SJSA1 (cell line): ENCODE measurements at regions not wholly inside any gene's neighbourhood (a gene's known extent, or its start where the extent isn't known, plus 50 kb on each side); places are given as distances from the start of the nearest gene placed in this dataset.

Experiments
- DNase-seq, 2 experiments: peaks; one replicate each; pipeline ENCODE4 v3.0.0-alpha.2; 2015 to 2020; ENCODE audit warnings: low spot score in 2 of 2, low read depth in 1 of 2
- H3K27ac ChIP-seq: fragments of 250-450 bp; sonication (Bioruptor Pico); 2 replicates; pipeline ENCODE4 v1.5.1; 2020; ENCODE audit warnings: mild to moderate bottlenecking, moderate library complexity
- H3K27me3 ChIP-seq: fragments of 250-450 bp; sonication (Bioruptor Pico); replicated peaks from 2 replicates; pipeline ENCODE4 v1.5.1; 2020; ENCODE audit warnings: mild to moderate bottlenecking, moderate library complexity
- H3K36me3 ChIP-seq: fragments of 250-450 bp; sonication (Bioruptor Pico); 2 replicates; pipeline ENCODE4 v1.5.1; 2020; ENCODE audit warnings: mild to moderate bottlenecking
- H3K4me1 ChIP-seq: fragments of 250-450 bp; sonication (Bioruptor Pico); replicated peaks from 2 replicates; pipeline ENCODE4 v1.6.1; 2021; ENCODE audit warnings: mild to moderate bottlenecking
- H3K4me3 ChIP-seq: fragments of 250-450 bp; sonication (Bioruptor Pico); 2 replicates; pipeline ENCODE4 v1.5.1; 2020; ENCODE audit warnings: mild to moderate bottlenecking
- H3K9me3 ChIP-seq: fragments of 250-450 bp; sonication (Bioruptor Pico); replicated peaks from 2 replicates; pipeline ENCODE4 v1.5.1; 2020; ENCODE audit warnings: mild to moderate bottlenecking

- no peak for DNase-seq
- Histone ChIP-seq H3K4me3 (no peak overlapping the region), H3K27ac (no peak overlapping the region), H3K36me3 (no peaks in the 10 kb centered on the region), H3K27me3 (no peaks in the 10 kb centered on the region), H3K4me1 (no peaks in the 10 kb centered on the region), H3K9me3 (no peaks in the 10 kb centered on the region)
These were observed 393.1 kb downstream of the KLF12 start for GRCh38 chr13:73741111-73741510.

- H3K27me3 ChIP-seq = no peaks in the 10 kb centered on the region
- no peaks in the 10 kb centered on the region for H3K9me3 ChIP-seq
- H3K27ac ChIP-seq = no peak overlapping the region
- no peak for DNase-seq
- no peaks in the 10 kb centered on the region for H3K36me3 ChIP-seq
- H3K4me3 ChIP-seq = no peak overlapping the region
- no peaks in the 10 kb centered on the region for H3K4me1 ChIP-seq
These were observed 393.5 kb downstream of the KLF12 start for GRCh38 chr13:73740666-73741065.

- DNase-seq = no peak
- H3K27ac ChIP-seq = no peak overlapping the region
- no peak overlapping the region for H3K4me3 ChIP-seq
- no peaks in the 10 kb centered on the region for H3K4me1 ChIP-seq
- H3K27me3 ChIP-seq = no peaks in the 10 kb centered on the region
- H3K9me3 ChIP-seq = no peaks in the 10 kb centered on the region
- H3K36me3 ChIP-seq = no peaks in the 10 kb centered on the region
These were observed 394.8 kb downstream of the KLF12 start for GRCh38 chr13:73739394-73739793.

GRCh38 chr13:73738626-73739025 lies 395.6 kb downstream of the KLF12 start:
- Histone ChIP-seq H3K4me3 (no peak overlapping the region), H3K36me3 (no peaks in the 10 kb centered on the region), H3K27ac (no peak overlapping the region), H3K27me3 (no peaks in the 10 kb centered on the region), H3K9me3 (no peaks in the 10 kb centered on the region), H3K4me1 (no peaks in the 10 kb centered on the region)
- no peak for DNase-seq

GRCh38 chr13:73737214-73737613 lies 397.0 kb downstream of the KLF12 start:
- H3K4me1 ChIP-seq = no peaks in the 10 kb centered on the region
- no peaks in the 10 kb centered on the region for H3K27me3 ChIP-seq
- no peaks in the 10 kb centered on the region for H3K9me3 ChIP-seq
- H3K36me3 ChIP-seq = no peaks in the 10 kb centered on the region
- no peak overlapping the region for H3K4me3 ChIP-seq
- no peak for DNase-seq
- H3K27ac ChIP-seq = no peak overlapping the region

- no peak overlapping the region for H3K27ac ChIP-seq
- DNase-seq = no peak
These were observed 400.5 kb downstream of the KLF12 start for GRCh38 chr13:73733706-73734105.

GRCh38 chr13:73732350-73732749 lies 401.9 kb downstream of the KLF12 start:
- H3K27me3 ChIP-seq = no peaks in the 10 kb centered on the region
- no peak overlapping the region for H3K27ac ChIP-seq
- no peaks in the 10 kb centered on the region for H3K4me1 ChIP-seq
- no peak for DNase-seq
- no peak overlapping the region for H3K4me3 ChIP-seq
- H3K9me3 ChIP-seq = no peaks in the 10 kb centered on the region
- no peaks in the 10 kb centered on the region for H3K36me3 ChIP-seq

More at GRCh38 chr13:73733706-73734105, 400.5 kb downstream of the KLF12 start:
- Histone ChIP-seq H3K4me1 (no peaks in the 10 kb centered on the region), H3K27me3 (no peaks in the 10 kb centered on the region), H3K9me3 (no peaks in the 10 kb centered on the region), H3K4me3 (no peak overlapping the region), H3K36me3 (no peaks in the 10 kb centered on the region)

GRCh38 chr13:73731564-73731963 lies 402.6 kb downstream of the KLF12 start:
- Histone ChIP-seq H3K9me3 (no peaks in the 10 kb centered on the region), H3K27ac (no peak overlapping the region), H3K36me3 (no peaks in the 10 kb centered on the region), H3K27me3 (no peaks in the 10 kb centered on the region), H3K4me1 (no peaks in the 10 kb centered on the region), H3K4me3 (no peak overlapping the region)
- no peak for DNase-seq

GRCh38 chr13:73730014-73730413 lies 404.2 kb downstream of the KLF12 start:
- H3K9me3 ChIP-seq = no peaks in the 10 kb centered on the region
- no peaks in the 10 kb centered on the region for H3K36me3 ChIP-seq
- H3K4me3 ChIP-seq = no peak overlapping the region
- DNase-seq = no peak
- no peaks in the 10 kb centered on the region for H3K4me1 ChIP-seq
- no peak overlapping the region for H3K27ac ChIP-seq
- H3K27me3 ChIP-seq = no peaks in the 10 kb centered on the region

- Histone ChIP-seq H3K4me3 (no peak overlapping the region), H3K27me3 (no peaks in the 10 kb centered on the region), H3K4me1 (no peaks in the 10 kb centered on the region), H3K9me3 (no peaks in the 10 kb centered on the region), H3K36me3 (no peaks in the 10 kb centered on the region), H3K27ac (no peak overlapping the region)
- no peak for DNase-seq
These were observed 405.2 kb downstream of the KLF12 start for GRCh38 chr13:73729046-73729445.

GRCh38 chr13:73722120-73722519 lies 412.1 kb downstream of the KLF12 start:
- DNase-seq = peak in 1 of 2 experiments; percentile 2
- Histone ChIP-seq H3K36me3 (no peaks in the 10 kb centered on the region), H3K27ac (no peak overlapping the region), H3K9me3 (no peaks in the 10 kb centered on the region), H3K4me1 (no peaks in the 10 kb centered on the region), H3K27me3 (no peaks in the 10 kb centered on the region), H3K4me3 (no peak overlapping the region)

GRCh38 chr13:73721571-73721970 lies 412.6 kb downstream of the KLF12 start:
- Histone ChIP-seq H3K36me3 (no peaks in the 10 kb centered on the region), H3K4me3 (no peak overlapping the region), H3K9me3 (no peaks in the 10 kb centered on the region), H3K4me1 (no peaks in the 10 kb centered on the region), H3K27ac (no peak overlapping the region), H3K27me3 (no peaks in the 10 kb centered on the region)
- DNase-seq = no peak

GRCh38 chr13:73720216-73720840 lies 413.9 kb downstream of the KLF12 start:
- Histone ChIP-seq H3K9me3 (no peaks in the 10 kb centered on the region), H3K36me3 (no peaks in the 10 kb centered on the region), H3K27me3 (no peaks in the 10 kb centered on the region), H3K4me1 (no peaks in the 10 kb centered on the region), H3K27ac (no peak overlapping the region), H3K4me3 (no peak overlapping the region)
- DNase-seq = no peak

- H3K4me1 ChIP-seq = no peaks in the 10 kb centered on the region
- no peak for DNase-seq
- no peak overlapping the region for H3K4me3 ChIP-seq
- H3K27ac ChIP-seq = no peak overlapping the region
- H3K9me3 ChIP-seq = no peaks in the 10 kb centered on the region
- H3K27me3 ChIP-seq = no peaks in the 10 kb centered on the region
- H3K36me3 ChIP-seq = no peaks in the 10 kb centered on the region
These were observed 416.0 kb downstream of the KLF12 start for GRCh38 chr13:73718246-73718645.

GRCh38 chr13:73717632-73718031 lies 416.6 kb downstream of the KLF12 start:
- DNase-seq = no peak
- H3K4me1 ChIP-seq = no peaks in the 10 kb centered on the region
- no peaks in the 10 kb centered on the region for H3K9me3 ChIP-seq
- no peaks in the 10 kb centered on the region for H3K27me3 ChIP-seq
- H3K4me3 ChIP-seq = no peak overlapping the region
- H3K27ac ChIP-seq = no peak overlapping the region
- H3K36me3 ChIP-seq = 0 out of 2 replicates have a peak, but pooled peaks cover under 1% of the 10 kb centered on the region
